ENCODE measurements at regions not wholly inside any gene's neighbourhood (a gene's known extent, or its start where the extent isn't known, plus 50 kb on each side); places are given as distances from the start of the nearest gene placed in this dataset.
A peak's percentile ranks its signal among the peaks of the same experiment; 100 is the strongest.
"Not testable (repeated sequence)": the region's sequence is repeated elsewhere in the genome, so short reads cannot be mapped to it uniquely, and the experiment has no call there.

GRCh38 chr1:149686593-149687238 lies 95.8 kb upstream of the FCGR1A start:
- H3K9me3 ChIP-seq, DNase-seq, H3K36me3 ChIP-seq, H3K27me3 ChIP-seq, H3K4me3 ChIP-seq: not testable (repeated sequence)

DNA sequence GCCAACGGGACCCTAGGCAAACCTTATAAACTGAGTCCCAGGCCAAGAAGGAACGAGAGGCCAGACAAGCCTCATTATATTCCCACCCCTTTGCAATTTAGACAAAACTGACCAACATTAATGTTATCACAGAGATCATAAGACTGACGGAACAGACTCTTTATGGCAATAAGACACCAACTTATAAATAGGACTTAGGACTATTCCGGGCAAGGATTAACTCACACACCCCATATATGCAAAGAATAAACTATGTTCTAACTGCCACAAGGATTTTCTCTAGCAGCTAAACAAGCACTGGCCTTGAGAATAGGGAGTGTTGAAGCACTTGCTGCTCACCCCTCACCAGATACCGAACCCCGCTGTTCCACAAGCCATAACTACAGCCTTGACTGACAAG lies 91.1 kb upstream of the FCGR1A start:
- not testable (repeated sequence) for DNase-seq, H3K36me3 ChIP-seq

GRCh38 chr1:149692804-149693539 lies 89.5 kb upstream of the FCGR1A start:
- not testable (repeated sequence) for H3K36me3 ChIP-seq, DNase-seq, H3K9me3 ChIP-seq, H3K4me3 ChIP-seq, H3K27me3 ChIP-seq

More for the DNA sequence above, 91.1 kb upstream of the FCGR1A start:
- not testable (repeated sequence) for H3K27me3 ChIP-seq, H3K9me3 ChIP-seq, H3K4me3 ChIP-seq

GRCh38 chr1:149695066-149695465 lies 87.4 kb upstream of the FCGR1A start:
- H3K9me3 ChIP-seq, H3K4me3 ChIP-seq, DNase-seq, H3K36me3 ChIP-seq, H3K27me3 ChIP-seq: not testable (repeated sequence)

- DNase-seq, H3K9me3 ChIP-seq, H3K36me3 ChIP-seq, H3K27me3 ChIP-seq, H3K4me3 ChIP-seq: not testable (repeated sequence)
Observed at GRCh38 chr1:149700220-149700619, 82.3 kb upstream of the FCGR1A start.

DNA sequence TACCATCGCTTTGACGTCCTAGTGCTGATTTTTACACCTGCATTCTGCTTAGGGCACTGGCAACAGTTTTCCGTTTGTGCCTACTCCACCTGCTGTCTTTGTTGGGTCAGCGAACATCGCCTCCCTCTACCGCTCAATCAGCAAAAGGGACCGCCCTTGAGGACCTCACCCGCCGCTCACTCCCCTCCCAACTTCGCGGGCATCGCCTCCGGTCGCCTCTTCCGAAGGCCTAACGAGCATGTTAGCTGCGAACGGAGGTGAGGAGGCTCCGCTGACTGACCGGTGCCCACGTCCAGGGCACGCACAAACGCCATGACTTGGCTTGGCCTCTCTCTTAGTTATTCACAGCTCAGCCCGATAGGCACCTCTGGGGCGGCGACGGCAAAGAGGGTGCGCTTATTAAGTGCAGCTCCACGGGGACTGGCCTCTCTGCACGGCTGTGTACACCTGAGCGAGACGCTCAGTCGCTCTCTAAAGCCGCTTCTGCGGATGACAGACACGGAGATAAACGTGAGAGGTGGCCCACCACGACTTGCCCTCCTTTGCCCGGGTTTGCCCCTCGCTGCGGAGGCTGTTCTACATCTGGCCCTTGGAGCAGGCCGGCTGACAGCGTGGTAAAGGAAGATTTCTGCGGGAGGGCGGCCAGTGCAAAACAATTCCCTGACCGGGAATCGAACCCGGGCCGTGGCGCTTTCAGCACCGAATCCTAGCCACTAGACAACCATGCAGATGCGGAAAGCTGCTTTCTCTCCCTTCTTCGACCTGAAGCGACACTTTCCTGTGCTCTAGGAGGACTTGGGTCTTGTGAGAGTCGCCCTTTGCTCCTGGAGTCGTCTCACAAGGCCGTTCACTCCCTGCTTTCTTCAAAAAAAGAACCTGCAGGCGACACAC lies 81.6 kb upstream of the FCGR1A start:
- not testable (repeated sequence) for H3K9me3 ChIP-seq, H3K4me3 ChIP-seq, H3K36me3 ChIP-seq, H3K27me3 ChIP-seq, DNase-seq

DNA sequence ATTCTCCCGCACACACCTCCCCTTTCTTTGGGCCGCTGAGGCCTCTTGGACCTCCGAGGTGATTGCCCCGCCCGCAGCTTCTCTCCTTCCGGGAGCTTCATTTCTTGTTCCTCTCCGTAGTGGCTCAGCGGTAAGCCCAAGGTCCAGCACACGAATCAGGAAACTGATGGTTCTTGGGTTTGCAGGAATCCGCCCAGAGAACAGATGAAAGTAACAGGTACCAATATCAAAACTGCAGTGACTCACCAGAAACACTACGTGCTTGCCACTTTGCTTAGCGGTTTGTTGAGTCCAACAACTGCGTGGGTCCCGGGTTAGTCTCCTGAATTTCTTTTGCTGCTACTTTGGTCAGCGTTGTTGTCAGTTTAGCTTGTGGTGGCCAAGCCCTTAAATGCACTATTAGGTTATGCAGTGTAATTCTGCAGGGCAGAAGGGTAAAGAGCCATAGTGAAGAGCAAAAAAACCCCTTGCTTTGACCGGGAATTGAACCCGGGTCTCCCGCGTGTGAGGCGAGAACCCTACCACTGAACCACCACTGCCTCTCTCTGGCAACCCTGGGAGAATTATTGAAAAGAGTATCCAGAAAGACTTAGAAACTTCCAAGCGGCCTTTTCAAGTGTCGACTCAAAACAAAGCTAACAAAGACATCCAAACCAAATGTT lies 74.2 kb upstream of the FCGR1A start:
- not testable (repeated sequence) for H3K36me3 ChIP-seq, H3K27me3 ChIP-seq, H3K9me3 ChIP-seq
- peak overlapping the region; percentile 23 for H3K4me3 ChIP-seq
- peak; percentile 83 for DNase-seq

- H3K4me3 ChIP-seq, DNase-seq, H3K9me3 ChIP-seq, H3K36me3 ChIP-seq, H3K27me3 ChIP-seq: not testable (repeated sequence)
Observed at GRCh38 chr1:149711651-149712050, 70.8 kb upstream of the FCGR1A start.

GRCh38 chr1:149712154-149712927 lies 70.2 kb upstream of the FCGR1A start:
- DNase-seq, result peak; percentile 23
- not testable (repeated sequence) for H3K36me3 ChIP-seq, H3K9me3 ChIP-seq, H3K27me3 ChIP-seq
- H3K4me3 ChIP-seq, result 0 out of 2 replicates have a peak overlapping the region, but pooled peaks have one; percentile 23

GRCh38 chr1:149713513-149713912 lies 69.0 kb upstream of the FCGR1A start:
- not testable (repeated sequence) for DNase-seq, H3K9me3 ChIP-seq, H3K4me3 ChIP-seq, H3K27me3 ChIP-seq, H3K36me3 ChIP-seq

GRCh38 chr1:149713952-149714351 lies 68.5 kb upstream of the FCGR1A start:
- H3K4me3 ChIP-seq, DNase-seq, H3K9me3 ChIP-seq, H3K36me3 ChIP-seq, H3K27me3 ChIP-seq: not testable (repeated sequence)

DNA sequence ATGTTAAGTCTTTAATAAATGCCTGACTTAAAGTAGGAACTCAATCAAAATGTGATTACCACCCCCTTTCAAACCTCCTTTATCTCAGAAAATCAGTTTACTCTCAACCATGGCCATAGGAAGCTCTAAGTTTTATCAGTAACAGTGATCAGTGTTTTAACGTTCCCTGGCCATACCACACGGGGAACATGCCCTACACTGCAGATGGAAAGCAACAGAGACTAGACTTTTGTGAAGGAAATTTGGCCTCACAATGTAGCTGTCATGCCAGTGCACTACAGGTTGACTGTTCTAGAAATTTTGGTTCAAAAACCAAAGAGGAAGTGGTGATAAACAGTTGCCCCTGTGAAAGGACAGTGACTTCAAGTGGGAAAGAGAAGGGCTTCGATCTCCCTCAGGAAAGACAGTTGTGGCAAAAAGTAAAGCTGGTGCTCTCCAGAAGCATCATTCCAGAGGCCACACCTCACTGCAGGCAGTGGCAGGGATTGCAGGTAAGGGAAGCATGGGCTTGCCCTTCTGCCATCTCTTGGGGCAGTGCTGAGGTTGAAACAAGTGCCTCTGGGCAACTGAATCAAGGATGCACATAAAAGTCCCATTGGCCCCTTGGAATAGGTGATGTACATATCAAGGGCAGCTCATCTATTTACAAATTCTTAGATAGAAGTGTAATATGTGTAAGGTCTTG lies 57.7 kb upstream of the FCGR1A start:
- not testable (repeated sequence) for H3K36me3 ChIP-seq, H3K9me3 ChIP-seq, DNase-seq, H3K4me3 ChIP-seq, H3K27me3 ChIP-seq

- not testable (repeated sequence) for DNase-seq, H3K27me3 ChIP-seq, H3K4me3 ChIP-seq, H3K9me3 ChIP-seq, H3K36me3 ChIP-seq
Observed at GRCh38 chr1:149726688-149727087, 55.8 kb upstream of the FCGR1A start.

GRCh38 chr1:149728598-149728997 lies 53.9 kb upstream of the FCGR1A start:
- H3K36me3 ChIP-seq, H3K27me3 ChIP-seq, H3K9me3 ChIP-seq, H3K4me3 ChIP-seq, DNase-seq: not testable (repeated sequence)

All from MG63 (cell line).